Right ventricle myocardium superior (tissue), 1 donor: ENCODE measurements at regions not wholly inside any gene's neighbourhood (a gene's known extent, or its start where the extent isn't known, plus 50 kb on each side); places are given as distances from the start of the nearest gene placed in this dataset.
"Not testable (repeated sequence)": the region's sequence is repeated elsewhere in the genome, so short reads cannot be mapped to it uniquely, and the experiment has no call there.

ENCODE experiments used
- ATAC-seq: fragments of 200-7000 bp; cut with Tn5 transposase; one replicate; pipeline ENCODE4 v1.9.1; 2020; ENCODE audit warnings: mild to moderate bottlenecking; ENCODE audit not compliant: poor library complexity
- DNase-seq: peaks from one replicate; pipeline ENCODE4 v3.0.0-alpha.2; 2020
- intact Hi-C: fragments of 100-400 bp; cut with DNase I; formaldehyde crosslinking; loops from one replicate; pipeline ENCODE4 v1.11.2; 2022
- donor health status: DM: no; HTN: yes; CAD: no; lungs with severe emphysema.

DNA sequence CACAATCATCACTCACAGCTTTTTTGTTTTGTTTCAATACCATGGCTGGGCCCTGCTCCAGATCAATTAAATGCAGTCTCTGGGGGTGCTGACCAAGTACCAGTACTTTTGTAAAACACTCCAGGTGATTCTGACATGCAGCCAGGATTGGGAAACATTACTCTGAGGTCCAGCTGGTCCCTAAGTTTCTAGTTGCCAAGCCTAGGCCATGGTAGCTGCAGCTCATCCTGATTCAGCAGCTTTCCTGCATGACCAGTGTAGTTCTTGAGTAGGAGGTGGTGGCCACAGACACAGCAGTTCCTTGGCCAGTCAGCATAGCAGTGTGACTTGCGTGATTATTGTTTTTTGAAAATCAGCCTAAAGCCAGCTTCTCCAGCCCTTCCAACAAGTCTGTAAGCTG lies 859.1 kb downstream of the DIAPH3 start:
- no peak for DNase-seq
- ATAC-seq, result no peak
- intact Hi-C loops, result no loop called here

DNA sequence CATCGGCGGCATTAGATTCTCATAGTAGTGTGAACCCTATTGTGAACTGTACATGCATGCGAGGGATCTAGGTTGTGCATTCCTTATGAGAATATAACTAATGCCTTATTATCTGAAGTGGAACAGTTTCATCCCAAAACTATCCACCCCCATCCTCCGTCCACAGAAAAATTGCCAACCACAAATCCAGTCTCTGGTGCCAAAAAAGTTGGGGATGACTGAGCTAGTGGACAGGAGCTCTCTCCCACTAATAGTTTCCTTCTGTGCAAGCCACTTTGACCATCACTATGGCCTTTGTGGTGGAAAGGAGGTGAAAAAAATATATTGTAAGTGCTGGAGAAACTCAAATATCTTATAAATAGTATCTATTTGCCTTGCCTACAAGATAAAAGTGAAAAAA lies 857.8 kb downstream of the DIAPH3 start:
- ATAC-seq, result no peak
- DNase-seq, result no peak
- intact Hi-C loops, result no loop called here

DNA sequence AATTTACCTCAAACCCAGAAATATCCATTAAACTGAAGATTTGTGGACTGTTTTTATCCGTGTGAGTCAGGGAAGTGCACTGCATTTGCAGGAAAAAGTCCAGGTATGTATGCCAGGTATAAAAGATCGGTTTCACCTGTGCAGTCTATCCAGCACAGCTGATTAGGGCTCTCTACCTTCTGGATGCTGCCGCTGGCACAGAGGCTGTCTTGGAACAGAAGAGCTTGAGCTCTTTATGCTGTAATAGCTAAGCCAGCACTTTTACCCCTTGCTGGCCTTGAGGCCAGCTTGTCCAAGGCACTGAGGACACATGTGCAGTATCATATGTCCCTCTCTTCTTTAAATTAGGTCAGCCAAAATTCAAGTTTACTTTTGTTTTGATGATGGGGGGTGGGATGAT lies 851.0 kb downstream of the DIAPH3 start:
- intact Hi-C loops, result no loop called here
- ATAC-seq (no peak), DNase-seq (no peak)

GRCh38 chr13:59318320-59318930 lies 845.3 kb downstream of the DIAPH3 start:
- intact Hi-C loops, result no loop called here
- DNase-seq (peak; percentile 63), ATAC-seq (peak; percentile 68)

DNA sequence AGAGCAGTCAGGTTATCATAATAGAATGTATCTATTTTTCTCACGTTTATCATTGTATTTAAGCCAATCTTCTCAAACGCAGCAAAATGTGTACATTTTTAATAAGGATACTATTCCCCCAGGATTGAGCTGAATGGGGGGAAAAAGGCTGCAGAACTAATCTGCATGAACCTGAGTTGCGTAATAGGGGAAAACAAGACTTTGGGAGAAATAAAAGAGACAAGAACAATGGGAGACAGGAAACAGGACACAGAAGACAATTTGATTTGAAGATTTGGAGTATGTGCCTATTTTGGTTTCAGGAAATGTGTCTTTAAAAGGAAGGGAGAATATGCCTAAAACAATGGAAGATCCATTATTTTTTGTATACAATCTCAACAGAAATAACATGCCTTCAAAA lies 844.5 kb downstream of the DIAPH3 start:
- no peak for ATAC-seq
- DNase-seq, result no peak
- intact Hi-C loops, result no loop called here

DNA sequence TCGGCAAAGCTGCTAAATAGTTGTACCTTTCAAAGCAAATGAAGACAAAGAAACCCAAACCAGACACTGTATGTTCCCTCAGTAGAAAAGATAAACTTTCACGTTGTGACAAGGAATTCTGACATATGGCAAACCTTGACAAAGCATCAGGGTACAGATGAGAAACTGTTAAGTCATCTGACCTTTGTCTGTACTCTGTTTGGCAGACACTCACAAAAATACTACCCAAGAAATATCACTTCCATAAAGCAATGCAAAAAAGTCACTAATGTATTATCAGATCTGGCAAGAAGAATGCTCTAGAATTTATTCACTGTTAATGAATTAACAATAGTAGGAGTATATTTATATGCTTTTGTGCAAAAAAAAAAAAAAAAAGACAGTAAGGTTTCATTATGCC lies 843.7 kb downstream of the DIAPH3 start:
- intact Hi-C loops, result no loop called here
- DNase-seq (no peak), ATAC-seq (no peak)

DNA sequence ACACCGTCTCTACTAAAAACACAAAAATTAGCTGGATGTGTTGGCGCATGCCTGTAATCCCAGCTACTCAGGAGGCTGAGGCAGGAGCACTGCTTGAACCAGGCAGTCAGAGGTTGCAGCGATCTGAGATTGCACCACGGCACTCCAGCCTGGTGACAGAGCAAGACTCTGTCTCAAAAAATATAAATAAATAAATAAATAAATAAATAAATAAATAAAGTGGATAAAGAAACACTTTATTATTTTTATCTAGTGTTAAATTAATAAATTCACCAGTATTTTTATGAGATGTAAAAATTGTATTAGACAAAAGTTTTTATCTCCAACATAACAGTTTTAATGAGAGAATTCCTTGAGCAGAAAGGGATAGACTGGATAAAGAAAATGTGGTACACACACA lies 839.3 kb downstream of the DIAPH3 start:
- DNase-seq, ATAC-seq, intact Hi-C loops: not testable (repeated sequence)

- no peak for ATAC-seq
- no peak for DNase-seq
- intact Hi-C loops, result no loop called here
Observed at GRCh38 chr13:59326717-59327116, 837.0 kb downstream of the DIAPH3 start.

DNA sequence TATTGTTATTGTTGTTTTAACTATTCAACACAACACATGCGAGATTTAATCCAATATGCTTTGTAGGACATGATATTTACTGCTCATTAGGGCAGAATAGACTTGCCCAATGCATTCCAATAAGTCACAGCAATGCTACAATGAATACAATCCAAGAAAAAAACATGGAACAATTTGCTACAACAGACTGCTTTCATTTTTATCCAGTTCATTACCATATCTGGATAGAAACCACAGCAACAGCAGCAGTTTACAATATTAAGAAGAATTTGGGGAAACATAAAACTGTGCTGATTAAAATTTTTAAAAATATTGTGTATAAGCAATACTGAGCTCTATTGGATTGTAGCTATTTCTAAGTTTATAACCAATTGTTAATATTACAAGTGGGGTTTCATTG lies 833.0 kb downstream of the DIAPH3 start:
- ATAC-seq (no peak), DNase-seq (no peak)
- intact Hi-C loops, result no loop called here

GRCh38 chr13:59332966-59333365 lies 830.8 kb downstream of the DIAPH3 start:
- intact Hi-C loops, result no loop called here
- ATAC-seq, result no peak
- DNase-seq, result no peak

- DNase-seq (no peak), ATAC-seq (peak; percentile 51)
- intact Hi-C loops, result no loop called here
Observed at GRCh38 chr13:59337070-59337469, 826.7 kb downstream of the DIAPH3 start.

DNA sequence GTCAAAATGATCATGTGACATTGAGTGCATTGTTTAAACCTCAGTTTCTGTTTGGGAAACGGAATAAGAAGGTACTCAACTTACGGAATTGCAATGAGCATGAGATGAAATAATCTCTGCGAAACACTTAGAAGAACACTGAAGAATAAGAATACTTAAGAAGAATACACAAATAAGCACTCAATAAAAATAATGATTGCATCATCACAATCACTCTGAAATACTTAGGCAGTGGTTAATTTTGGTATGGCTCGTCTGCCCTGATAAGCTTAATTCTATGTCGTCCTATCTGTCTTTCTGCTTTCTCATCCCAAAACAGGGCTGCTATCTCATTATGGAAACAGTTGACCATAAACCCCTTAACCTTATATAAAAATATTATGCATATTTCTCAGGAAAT lies 823.6 kb downstream of the DIAPH3 start:
- DNase-seq (no peak), ATAC-seq (no peak)
- intact Hi-C loops, result no loop called here

GRCh38 chr13:59340581-59340980 lies 823.1 kb downstream of the DIAPH3 start:
- intact Hi-C loops, result no loop called here
- ATAC-seq (no peak), DNase-seq (no peak)

GRCh38 chr13:59342400-59342799 lies 821.3 kb downstream of the DIAPH3 start:
- intact Hi-C loops, result no loop called here
- ATAC-seq (no peak), DNase-seq (no peak)

- intact Hi-C loops, result no loop called here
- no peak for DNase-seq
- ATAC-seq, result no peak
Observed at GRCh38 chr13:59343132-59343531, 820.6 kb downstream of the DIAPH3 start.

GRCh38 chr13:59343993-59344822 lies 819.5 kb downstream of the DIAPH3 start:
- ATAC-seq (no peak), DNase-seq (no peak)
- intact Hi-C loops, result no loop called here

- ATAC-seq (peak; percentile 94), DNase-seq (peak; percentile 77)
- intact Hi-C loops, result no loop called here
Observed at GRCh38 chr13:59345311-59345710, 818.4 kb downstream of the DIAPH3 start.

DNA sequence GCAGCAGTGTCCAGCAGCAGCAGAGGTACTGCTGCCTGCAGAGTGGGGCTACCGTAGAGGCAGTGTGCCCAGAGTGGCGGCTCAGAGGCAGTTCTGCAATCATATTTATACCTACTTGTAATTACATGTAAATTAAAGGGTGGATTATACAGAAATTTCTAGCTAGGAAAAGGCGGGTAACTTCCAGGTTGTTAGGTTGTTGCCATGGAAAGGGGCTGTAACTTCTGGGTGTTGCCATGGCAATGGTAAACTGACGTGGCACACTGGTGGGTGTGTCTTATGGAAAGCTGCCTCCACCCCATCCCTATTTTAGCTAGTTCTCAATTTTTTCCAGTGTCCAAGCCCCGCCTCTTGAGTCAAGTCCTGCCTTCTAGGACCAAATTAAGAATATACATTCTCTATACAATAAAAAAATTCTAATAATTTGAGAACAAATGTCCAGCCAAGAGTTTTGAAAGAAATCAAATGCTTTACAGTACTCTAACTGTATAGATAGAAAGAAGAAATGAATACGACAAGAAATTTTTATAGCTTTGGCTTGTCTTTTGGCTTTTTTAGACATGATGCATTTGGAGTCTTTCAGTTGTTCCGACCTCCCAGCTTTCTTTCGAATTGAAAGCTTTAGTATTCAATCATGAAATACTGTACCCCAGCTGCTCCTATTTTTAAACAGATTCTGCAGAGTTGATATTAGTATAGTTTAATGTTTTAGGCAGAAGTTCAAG lies 816.6 kb downstream of the DIAPH3 start:
- ATAC-seq (no peak), DNase-seq (no peak)
- intact Hi-C loops, result no loop called here

DNA sequence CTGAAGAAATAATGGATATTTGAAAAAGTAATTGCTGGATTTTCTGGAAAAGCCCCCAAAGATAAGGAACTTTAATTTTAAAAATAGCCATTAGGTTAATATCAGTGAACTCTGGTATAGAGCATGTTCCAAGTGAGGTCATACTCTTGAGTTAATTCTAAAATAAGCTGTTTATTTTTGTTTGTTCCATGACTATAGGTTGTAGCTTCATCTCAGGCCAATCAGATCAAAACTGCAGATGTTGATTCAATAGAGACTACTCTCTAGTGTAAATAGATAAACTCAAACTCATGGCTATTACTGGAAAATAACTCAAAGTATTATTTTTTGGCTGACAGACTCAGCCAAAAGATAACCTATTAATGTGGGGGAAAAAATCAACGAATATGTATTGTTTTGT lies 815.1 kb downstream of the DIAPH3 start:
- intact Hi-C loops, result no loop called here
- DNase-seq, result no peak
- ATAC-seq, result no peak

GRCh38 chr13:59352600-59352999 lies 811.1 kb downstream of the DIAPH3 start:
- ATAC-seq (no peak), DNase-seq (no peak)
- intact Hi-C loops, result no loop called here
